HG02981 (cell line): ENCODE measurements at regions not wholly inside any gene's neighbourhood (a gene's known extent, or its start where the extent isn't known, plus 50 kb on each side); places are given as distances from the start of the nearest gene placed in this dataset.
"Not testable (repeated sequence)": the region's sequence is repeated elsewhere in the genome, so short reads cannot be mapped to it uniquely, and the experiment has no call there.

Source experiments
- ATAC-seq: cut with Tn5 transposase; IDR thresholded peaks from one replicate; pipeline ENCODE4 v1.9.1; 2021; ENCODE audit warnings: mild to moderate bottlenecking, moderate library complexity; ENCODE audit not compliant: unreplicated experiment

DNA sequence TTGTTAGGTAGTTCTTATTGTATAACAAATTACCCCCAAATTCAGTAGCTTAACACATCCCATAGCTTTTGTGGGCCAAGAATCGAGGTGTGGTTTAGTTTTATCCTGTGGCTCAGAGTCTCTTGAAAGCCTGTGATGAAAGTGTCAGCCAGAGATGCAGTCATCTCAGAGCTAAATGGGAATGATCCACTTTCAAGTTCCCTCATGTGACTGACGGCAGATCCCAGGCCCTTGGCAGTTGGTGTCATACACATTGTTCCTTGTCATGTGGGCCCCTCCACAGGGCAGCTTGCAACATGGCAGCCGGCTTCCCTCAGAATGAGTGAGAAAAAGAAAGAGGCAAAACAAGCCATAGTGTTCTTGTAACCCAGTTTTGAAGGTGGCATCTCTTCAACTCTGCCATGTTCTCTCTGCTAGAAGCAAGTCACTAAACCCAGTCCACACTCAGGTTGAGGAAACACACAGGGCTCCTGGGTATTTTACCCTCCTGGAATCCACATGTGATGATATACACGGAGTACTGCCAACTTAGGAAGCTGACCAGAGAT lies 153.1 kb upstream of the LRRC61 start:
- not testable (repeated sequence) for ATAC-seq

DNA sequence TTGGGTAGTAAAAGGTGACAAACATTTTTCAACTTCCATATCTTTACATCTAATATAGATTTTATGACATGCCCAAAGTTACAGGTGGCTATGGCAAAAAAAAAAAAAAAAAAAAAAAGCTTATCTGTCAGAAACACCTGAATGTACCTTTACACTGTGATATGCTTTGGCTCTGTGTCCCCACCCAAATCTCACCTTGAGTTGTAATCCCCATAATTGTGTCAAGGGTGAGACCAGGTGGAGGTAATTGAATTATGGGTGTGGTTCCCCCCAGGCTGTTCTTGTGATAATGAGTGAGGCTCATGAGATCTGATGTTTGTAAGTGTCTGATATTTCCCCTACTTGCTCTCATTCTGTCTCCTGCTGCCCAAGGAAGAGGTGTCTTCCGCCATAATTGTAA lies 139.6 kb upstream of the LRRC61 start:
- ATAC-seq, result not testable (repeated sequence)

DNA sequence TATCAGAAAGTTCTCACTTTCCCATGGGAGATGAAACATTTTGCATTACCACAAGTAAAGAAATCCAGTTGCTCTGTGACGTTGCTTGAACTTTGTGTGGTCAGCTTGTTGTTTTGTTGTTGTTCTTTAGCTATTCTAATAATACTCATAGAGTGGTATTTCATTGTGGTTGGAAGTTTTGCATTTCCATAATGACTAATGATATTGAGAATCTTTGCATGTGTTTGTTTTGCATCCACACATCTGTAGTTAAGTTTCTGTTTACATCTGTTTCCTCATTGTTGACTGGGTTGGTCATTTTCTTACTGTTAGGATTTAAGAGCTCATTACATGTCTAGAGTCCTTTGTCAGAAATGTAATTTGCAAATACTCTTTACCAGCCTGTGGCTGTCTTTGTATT lies 133.2 kb upstream of the LRRC61 start:
- peak; percentile 88 for ATAC-seq

DNA sequence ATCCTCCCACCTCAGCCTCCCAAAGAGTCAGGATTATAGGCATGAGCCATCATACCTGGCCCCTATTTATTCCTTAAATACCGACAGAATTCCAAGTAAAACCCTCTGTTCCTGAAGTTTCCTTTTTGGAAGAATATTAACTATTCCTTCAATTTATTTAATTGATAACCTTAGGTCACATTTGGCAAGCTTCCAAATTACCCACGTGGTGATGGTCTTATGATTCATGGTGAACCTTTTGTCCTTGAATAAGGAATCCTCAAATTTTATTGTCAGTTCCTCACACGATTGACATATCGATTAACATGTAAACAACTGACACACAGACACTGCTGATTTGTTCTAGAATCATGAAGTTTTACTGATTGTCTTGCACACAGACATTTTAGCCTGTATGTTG lies 130.6 kb upstream of the LRRC61 start:
- ATAC-seq, result not testable (repeated sequence)

DNA sequence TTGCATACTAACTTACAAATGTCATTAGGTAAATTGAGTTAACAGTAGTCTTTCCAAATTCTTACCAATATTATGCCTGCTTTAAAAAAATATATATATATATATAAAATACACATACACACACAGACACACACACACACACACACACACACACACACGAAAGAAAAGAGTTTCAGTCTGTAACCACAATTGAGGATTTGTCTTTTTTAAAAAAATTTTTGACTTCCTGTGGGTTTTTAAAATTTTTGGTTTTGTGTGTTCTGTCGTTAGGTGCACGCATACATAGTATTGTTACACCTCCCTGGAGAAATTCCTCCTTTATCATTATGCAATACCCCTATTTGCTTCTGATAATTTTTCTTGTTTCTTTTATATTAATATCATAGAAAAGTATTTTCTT lies 129.3 kb upstream of the LRRC61 start:
- not testable (repeated sequence) for ATAC-seq
